Activated T-cell treated with anti-CD3 and anti-CD28 coated beads, Interleukin-2, amount 50 U/mL, for 24 hours (primary cell): ENCODE measurements at regions not wholly inside any gene's neighbourhood (a gene's known extent, or its start where the extent isn't known, plus 50 kb on each side); places are given as distances from the start of the nearest gene placed in this dataset.

Experiments used
- DNase-seq: peaks from one replicate; pipeline ENCODE4 v3.0.0-alpha.2; 2020
- H3K27ac Mint-ChIP-seq: 2 replicates; pipeline ENCODE4 v1.8.0; 2020; ENCODE audit warnings: mild to moderate bottlenecking, mixed read lengths
- H3K27me3 Mint-ChIP-seq: 2 replicates; pipeline ENCODE4 v1.8.0; 2020; ENCODE audit warnings: mixed read lengths
- H3K36me3 Mint-ChIP-seq: 2 replicates; pipeline ENCODE4 v1.8.0; 2020; ENCODE audit warnings: low read depth, mixed read lengths
- H3K4me1 Mint-ChIP-seq: 2 replicates; pipeline ENCODE4 v1.8.0; 2020; ENCODE audit warnings: low read depth, mixed read lengths
- H3K4me3 Mint-ChIP-seq: 2 replicates; pipeline ENCODE4 v1.8.0; 2020; ENCODE audit warnings: mild to moderate bottlenecking, moderate library complexity, mixed read lengths
- H3K9me3 Mint-ChIP-seq: 2 replicates; pipeline ENCODE4 v1.8.0; 2020; ENCODE audit warnings: mixed read lengths

- no peak for DNase-seq
- Mint-ChIP-seq H3K4me3 (no peak overlapping the region), H3K27ac (no peak overlapping the region), H3K4me1 (no peaks in the 10 kb centered on the region), H3K27me3 (no peaks in the 10 kb centered on the region), H3K36me3 (no peaks in the 10 kb centered on the region), H3K9me3 (no peaks in the 10 kb centered on the region)
Measured at GRCh38 chr3:59698091-59698490, 648.3 kb upstream of the CFAP20DC start.

DNA sequence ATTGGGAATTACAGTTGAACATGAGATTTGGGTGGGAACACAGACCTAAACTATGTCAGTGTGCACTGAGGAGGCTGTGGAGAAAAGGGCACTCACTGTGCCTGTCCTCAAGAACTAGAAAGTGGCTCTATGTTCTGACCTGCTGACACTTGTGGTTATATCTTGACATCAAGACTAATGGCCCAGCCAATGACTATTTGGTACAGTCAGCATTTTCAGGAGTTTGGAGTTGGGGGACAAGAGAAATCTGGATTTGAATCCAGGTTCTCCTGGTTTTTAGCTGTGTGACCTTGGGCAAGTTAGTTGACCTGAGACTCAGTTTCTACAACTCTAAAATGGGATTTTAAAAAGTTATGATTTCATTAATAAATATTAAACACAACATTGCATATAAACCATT lies 647.0 kb upstream of the CFAP20DC start:
- no peak overlapping the region for H3K27ac Mint-ChIP-seq
- no peak overlapping the region for H3K4me3 Mint-ChIP-seq
- H3K27me3 Mint-ChIP-seq, result no peaks in the 10 kb centered on the region
- H3K36me3 Mint-ChIP-seq, result no peaks in the 10 kb centered on the region
- no peaks in the 10 kb centered on the region for H3K9me3 Mint-ChIP-seq
- DNase-seq, result no peak
- H3K4me1 Mint-ChIP-seq, result peaks cover 1% of the 10 kb centered on the region

- Mint-ChIP-seq H3K4me1 (peaks cover 1% of the 10 kb centered on the region), H3K4me3 (no peak overlapping the region), H3K27me3 (no peaks in the 10 kb centered on the region), H3K36me3 (no peaks in the 10 kb centered on the region), H3K27ac (no peak overlapping the region), H3K9me3 (no peaks in the 10 kb centered on the region)
- DNase-seq, result no peak
Measured at GRCh38 chr3:59695860-59696259, 646.0 kb upstream of the CFAP20DC start.

DNA sequence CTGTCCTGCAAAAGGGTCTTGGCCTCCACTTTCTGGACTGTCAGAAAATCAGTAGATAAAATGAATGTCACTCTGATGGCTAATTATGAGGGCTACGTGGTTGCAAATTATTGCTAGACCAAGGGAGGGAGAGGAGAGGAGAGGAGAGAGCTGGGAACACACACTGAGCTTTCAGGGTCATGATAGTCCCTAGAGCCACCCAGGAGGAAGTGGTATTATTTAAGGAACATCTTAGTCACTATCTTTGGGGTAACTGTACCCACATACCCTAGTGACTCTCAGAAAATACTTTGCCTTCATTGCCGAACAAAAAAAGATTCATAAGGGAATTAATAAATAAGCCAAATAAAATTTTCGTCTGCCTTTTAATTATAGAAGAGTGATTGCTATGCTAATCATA lies 642.3 kb upstream of the CFAP20DC start:
- H3K4me1 Mint-ChIP-seq, result peaks cover 1% of the 10 kb centered on the region
- H3K27me3 Mint-ChIP-seq, result no peaks in the 10 kb centered on the region
- no peak overlapping the region for H3K27ac Mint-ChIP-seq
- H3K9me3 Mint-ChIP-seq, result no peaks in the 10 kb centered on the region
- no peak for DNase-seq
- no peaks in the 10 kb centered on the region for H3K36me3 Mint-ChIP-seq
- H3K4me3 Mint-ChIP-seq, result no peak overlapping the region

GRCh38 chr3:59690886-59691285 lies 641.1 kb upstream of the CFAP20DC start:
- no peak for DNase-seq
- H3K27ac Mint-ChIP-seq, result no peak overlapping the region
- H3K9me3 Mint-ChIP-seq, result no peaks in the 10 kb centered on the region
- H3K36me3 Mint-ChIP-seq, result no peaks in the 10 kb centered on the region
- H3K4me3 Mint-ChIP-seq, result no peak overlapping the region
- H3K4me1 Mint-ChIP-seq, result peaks cover 1% of the 10 kb centered on the region
- H3K27me3 Mint-ChIP-seq, result no peaks in the 10 kb centered on the region

DNA sequence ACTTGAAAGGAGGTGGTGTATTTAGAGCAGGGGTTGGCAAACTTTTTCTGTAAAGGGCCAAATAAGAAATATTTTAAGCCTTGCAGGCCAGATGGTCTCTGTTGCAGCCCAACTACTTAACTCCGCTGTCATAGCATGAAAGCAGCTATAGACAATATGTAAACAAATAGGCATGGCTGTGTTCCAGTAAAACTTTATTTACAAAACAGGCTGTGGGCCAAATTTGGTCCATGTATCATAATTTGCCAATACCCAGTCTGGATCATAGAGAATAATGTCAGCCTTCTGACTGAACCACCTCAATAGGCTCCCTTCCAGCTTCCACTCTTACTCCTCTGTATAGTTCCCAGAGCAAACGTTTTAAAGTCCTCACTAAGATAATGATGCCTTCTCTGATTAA lies 638.8 kb upstream of the CFAP20DC start:
- H3K36me3 Mint-ChIP-seq, result no peaks in the 10 kb centered on the region
- H3K27me3 Mint-ChIP-seq, result no peaks in the 10 kb centered on the region
- H3K27ac Mint-ChIP-seq, result no peak overlapping the region
- no peak overlapping the region for H3K4me3 Mint-ChIP-seq
- peaks cover 1% of the 10 kb centered on the region for H3K4me1 Mint-ChIP-seq
- no peaks in the 10 kb centered on the region for H3K9me3 Mint-ChIP-seq
- no peak for DNase-seq

GRCh38 chr3:59685432-59685831 lies 635.6 kb upstream of the CFAP20DC start:
- H3K4me1 Mint-ChIP-seq, result no peaks in the 10 kb centered on the region
- H3K27me3 Mint-ChIP-seq, result no peaks in the 10 kb centered on the region
- H3K4me3 Mint-ChIP-seq, result no peak overlapping the region
- H3K9me3 Mint-ChIP-seq, result no peaks in the 10 kb centered on the region
- H3K27ac Mint-ChIP-seq, result no peak overlapping the region
- no peak for DNase-seq
- H3K36me3 Mint-ChIP-seq, result no peaks in the 10 kb centered on the region

- H3K9me3 Mint-ChIP-seq, result no peaks in the 10 kb centered on the region
Measured at GRCh38 chr3:59684766-59685165, 634.9 kb upstream of the CFAP20DC start.

GRCh38 chr3:59680919-59681318 lies 631.1 kb upstream of the CFAP20DC start:
- H3K4me1 Mint-ChIP-seq, result no peaks in the 10 kb centered on the region
- no peaks in the 10 kb centered on the region for H3K27me3 Mint-ChIP-seq
- H3K27ac Mint-ChIP-seq, result no peak overlapping the region
- no peaks in the 10 kb centered on the region for H3K36me3 Mint-ChIP-seq
- no peak overlapping the region for H3K4me3 Mint-ChIP-seq
- no peak for DNase-seq
- no peaks in the 10 kb centered on the region for H3K9me3 Mint-ChIP-seq

More at GRCh38 chr3:59684766-59685165, 634.9 kb upstream of the CFAP20DC start:
- H3K27ac Mint-ChIP-seq, result no peak overlapping the region
- H3K4me3 Mint-ChIP-seq, result no peak overlapping the region
- DNase-seq, result no peak
- no peaks in the 10 kb centered on the region for H3K27me3 Mint-ChIP-seq
- no peaks in the 10 kb centered on the region for H3K36me3 Mint-ChIP-seq
- H3K4me1 Mint-ChIP-seq, result no peaks in the 10 kb centered on the region

- Mint-ChIP-seq H3K9me3 (no peaks in the 10 kb centered on the region), H3K4me1 (no peaks in the 10 kb centered on the region), H3K36me3 (no peaks in the 10 kb centered on the region), H3K27ac (no peak overlapping the region), H3K4me3 (no peak overlapping the region), H3K27me3 (no peaks in the 10 kb centered on the region)
- no peak for DNase-seq
Measured at GRCh38 chr3:59677747-59678702, 628.2 kb upstream of the CFAP20DC start.

- H3K36me3 Mint-ChIP-seq, result no peaks in the 10 kb centered on the region
- H3K27me3 Mint-ChIP-seq, result no peaks in the 10 kb centered on the region
- H3K4me3 Mint-ChIP-seq, result no peak overlapping the region
- H3K4me1 Mint-ChIP-seq, result no peaks in the 10 kb centered on the region
- no peaks in the 10 kb centered on the region for H3K9me3 Mint-ChIP-seq
- no peak for DNase-seq
- no peak overlapping the region for H3K27ac Mint-ChIP-seq
Measured at GRCh38 chr3:59675495-59675894, 625.7 kb upstream of the CFAP20DC start.

GRCh38 chr3:59663076-59663850 lies 613.4 kb upstream of the CFAP20DC start:
- Mint-ChIP-seq H3K36me3 (no peaks in the 10 kb centered on the region), H3K27me3 (no peaks in the 10 kb centered on the region), H3K4me1 (no peaks in the 10 kb centered on the region), H3K9me3 (no peaks in the 10 kb centered on the region), H3K4me3 (no peak overlapping the region), H3K27ac (no peak overlapping the region)
- no peak for DNase-seq

- Mint-ChIP-seq H3K27me3 (no peaks in the 10 kb centered on the region), H3K4me3 (no peak overlapping the region), H3K27ac (no peak overlapping the region), H3K36me3 (no peaks in the 10 kb centered on the region), H3K9me3 (no peaks in the 10 kb centered on the region), H3K4me1 (no peaks in the 10 kb centered on the region)
- no peak for DNase-seq
Measured at GRCh38 chr3:59660852-59661625, 611.2 kb upstream of the CFAP20DC start.

DNA sequence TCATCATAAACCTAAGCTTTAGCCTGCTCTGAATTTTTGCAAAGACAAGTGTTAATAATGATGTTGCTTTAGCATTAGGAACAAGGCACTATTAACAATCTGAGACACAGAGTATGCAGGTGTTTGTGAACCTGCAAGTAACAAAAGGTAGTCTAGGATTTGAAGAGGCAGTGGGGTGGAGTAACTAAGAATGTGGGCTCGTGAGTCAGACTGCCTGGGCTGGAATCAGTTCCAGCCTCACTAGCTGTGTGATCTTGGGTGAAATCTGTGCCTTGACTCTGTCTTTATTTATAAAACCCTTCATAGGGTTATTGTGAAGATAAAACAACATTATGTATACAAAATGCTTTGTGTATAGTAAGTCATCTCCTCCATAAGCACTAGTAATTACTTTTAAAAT lies 610.6 kb upstream of the CFAP20DC start:
- no peaks in the 10 kb centered on the region for H3K4me1 Mint-ChIP-seq
- H3K4me3 Mint-ChIP-seq, result no peak overlapping the region
- no peaks in the 10 kb centered on the region for H3K27me3 Mint-ChIP-seq
- H3K36me3 Mint-ChIP-seq, result no peaks in the 10 kb centered on the region
- H3K9me3 Mint-ChIP-seq, result no peaks in the 10 kb centered on the region
- DNase-seq, result no peak
- no peak overlapping the region for H3K27ac Mint-ChIP-seq
